Posterior vena cava (tissue), 2 donors: ENCODE measurements at regions not wholly inside any gene's neighbourhood (a gene's known extent, or its start where the extent isn't known, plus 50 kb on each side); places are given as distances from the start of the nearest gene placed in this dataset.
"Not testable (repeated sequence)": the region's sequence is repeated elsewhere in the genome, so short reads cannot be mapped to it uniquely, and the experiment has no call there.

Experiments used
- DNase-seq: peaks from one replicate; pipeline ENCODE4 v3.0.0-alpha.2; 2020; ENCODE audit warnings: low spot score
- intact Hi-C, 2 donors: fragments of 100-400 bp; cut with DNase I; formaldehyde crosslinking; loops; one replicate each; pipeline versions ENCODE4 v1.14.1 to v1.14.2; 2022 to 2023
- donor health status: DM: yes; HTN: yes; CAD: no.
- donor health status: DM: yes; HTN: yes; CAD: no.

GRCh38 chr10:8297959-8298358 is 243.5 kb downstream of the GATA3 start:
- intact Hi-C loops, result no loop called here
- no peak for DNase-seq

GRCh38 chr10:8298896-8299570 is 244.5 kb downstream of the GATA3 start:
- intact Hi-C loops, result no loop called here
- no peak for DNase-seq

- intact Hi-C loops, result no loop called here
- DNase-seq, result no peak
These were observed 246.4 kb downstream of the GATA3 start for GRCh38 chr10:8300925-8301324.

GRCh38 chr10:8301333-8301732 is 246.8 kb downstream of the GATA3 start:
- intact Hi-C loops, result no loop called here
- DNase-seq, result no peak

- no peak for DNase-seq
- intact Hi-C loops, result no loop called here
These were observed 247.3 kb downstream of the GATA3 start for GRCh38 chr10:8301831-8302230.

GRCh38 chr10:8302565-8302964 is 248.1 kb downstream of the GATA3 start:
- no peak for DNase-seq
- intact Hi-C loops, result no loop called here

GRCh38 chr10:8304861-8305260 is 250.4 kb downstream of the GATA3 start:
- DNase-seq, result no peak
- intact Hi-C loops, result no loop called here

GRCh38 chr10:8305876-8306652 is 251.6 kb downstream of the GATA3 start:
- intact Hi-C loops, result no loop called here
- no peak for DNase-seq

GRCh38 chr10:8306685-8307364 is 252.3 kb downstream of the GATA3 start:
- intact Hi-C loops, result no loop called here
- DNase-seq, result no peak

GRCh38 chr10:8310930-8311329 is 256.4 kb downstream of the GATA3 start:
- intact Hi-C loops, result no loop called here
- no peak for DNase-seq

- no peak for DNase-seq
- intact Hi-C loops, result no loop called here
These were observed 257.1 kb downstream of the GATA3 start for GRCh38 chr10:8311526-8312070.

- no peak for DNase-seq
- intact Hi-C loops, result no loop called here
These were observed 257.6 kb downstream of the GATA3 start for GRCh38 chr10:8312079-8312478.

GRCh38 chr10:8312781-8313180 is 258.3 kb downstream of the GATA3 start:
- intact Hi-C loops, result no loop called here
- no peak for DNase-seq

- no peak for DNase-seq
- intact Hi-C loops, result no loop called here
These were observed 260.0 kb downstream of the GATA3 start for GRCh38 chr10:8314486-8314885.

GRCh38 chr10:8315619-8316021 is 261.1 kb downstream of the GATA3 start:
- DNase-seq, result no peak
- intact Hi-C loops, result no loop called here

- no peak for DNase-seq
- intact Hi-C loops, result no loop called here
These were observed 261.8 kb downstream of the GATA3 start for GRCh38 chr10:8316284-8316683.

GRCh38 chr10:8318429-8318828 is 263.9 kb downstream of the GATA3 start:
- DNase-seq, intact Hi-C loops: not testable (repeated sequence)

- intact Hi-C loops, result no loop called here
- no peak for DNase-seq
These were observed 264.5 kb downstream of the GATA3 start for GRCh38 chr10:8318956-8319355.

- DNase-seq, result no peak
- intact Hi-C loops, result no loop called here
These were observed 265.2 kb downstream of the GATA3 start for GRCh38 chr10:8319704-8320103.

GRCh38 chr10:8321990-8322389 is 267.5 kb downstream of the GATA3 start:
- intact Hi-C loops, result no loop called here
- DNase-seq, result no peak
